GM21423 (cell line): ENCODE measurements at regions not wholly inside any gene's neighbourhood (a gene's known extent, or its start where the extent isn't known, plus 50 kb on each side); places are given as distances from the start of the nearest gene placed in this dataset.
"Not testable (repeated sequence)": the region's sequence is repeated elsewhere in the genome, so short reads cannot be mapped to it uniquely, and the experiment has no call there.

Experiments used
- ATAC-seq: cut with Tn5 transposase; IDR thresholded peaks from one replicate; pipeline ENCODE4 v1.9.1; 2021; ENCODE audit warnings: mild to moderate bottlenecking, moderate library complexity; ENCODE audit not compliant: unreplicated experiment

DNA sequence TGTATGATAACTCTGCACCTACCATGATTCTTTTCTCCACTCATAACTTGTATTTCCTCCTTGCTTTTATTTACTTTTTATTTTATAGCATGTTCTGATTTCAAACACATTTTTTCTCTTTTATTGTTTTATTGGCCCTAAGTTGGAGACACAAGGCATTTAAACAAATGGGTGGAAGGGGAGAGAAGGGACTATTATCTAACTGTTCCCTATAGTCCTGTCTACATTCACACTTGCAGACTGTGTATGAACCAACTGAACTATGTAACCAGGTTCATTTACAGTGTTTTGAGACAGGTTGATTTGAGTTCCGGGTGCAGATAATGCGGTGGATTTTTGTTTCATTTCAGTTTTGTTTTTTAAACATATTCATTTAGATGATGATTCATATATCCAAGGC, 830.6 kb upstream of the SEMA6A start:
- ATAC-seq: no peak

DNA sequence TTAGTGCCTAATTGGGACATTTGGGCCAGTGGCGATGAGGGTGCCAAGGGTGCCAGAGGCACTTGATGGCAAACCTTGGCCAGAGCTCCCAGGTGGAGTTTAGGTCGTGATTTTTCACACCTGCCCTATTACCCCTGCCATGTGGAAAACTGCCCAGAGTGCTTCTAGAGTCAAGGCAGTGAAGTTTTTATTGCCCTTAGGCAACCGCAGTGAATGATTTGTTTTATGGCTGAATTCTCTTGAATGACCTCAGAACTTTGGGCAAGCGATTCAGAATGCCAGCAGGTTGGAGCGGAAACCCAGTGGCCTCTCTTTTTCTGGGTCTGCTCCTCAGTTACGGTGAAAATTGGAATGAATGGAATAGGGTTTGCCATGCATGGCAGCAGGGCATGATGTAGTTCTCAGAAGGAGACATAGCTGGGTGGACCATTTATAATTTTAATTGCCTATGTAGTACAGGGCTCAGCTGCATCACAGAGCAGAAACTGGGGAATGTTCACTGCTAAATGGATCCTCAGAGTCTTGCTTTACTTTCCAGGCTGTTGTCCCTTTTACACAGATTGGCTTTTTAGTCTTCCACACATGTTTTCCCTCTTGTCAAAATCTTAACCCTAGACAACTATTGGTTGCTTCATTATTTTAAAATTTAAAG, 820.0 kb upstream of the SEMA6A start:
- no peak for ATAC-seq

DNA sequence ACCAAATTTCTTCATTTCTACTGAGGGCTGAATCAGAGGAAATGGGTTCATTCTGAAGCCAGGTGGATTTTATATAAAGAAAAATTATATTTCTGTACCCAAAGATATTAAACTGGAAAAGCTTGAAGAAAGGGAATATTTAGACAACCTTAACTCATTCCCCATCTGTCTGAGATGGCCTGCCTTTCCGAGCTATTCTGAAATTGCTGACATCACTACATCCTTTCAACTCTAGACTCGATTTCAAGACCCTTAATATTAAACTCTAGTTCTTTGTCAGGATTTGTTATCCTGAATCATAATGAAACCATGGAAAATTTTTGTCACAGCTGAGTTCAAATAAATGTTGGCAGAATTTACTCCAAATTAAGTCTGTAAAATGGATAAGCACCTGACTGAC, 818.5 kb upstream of the SEMA6A start:
- ATAC-seq: no peak

- no peak for ATAC-seq
Observed at GRCh38 chr5:117380316-117380715, 805.7 kb upstream of the SEMA6A start.

GRCh38 chr5:117379521-117379920, 804.9 kb upstream of the SEMA6A start:
- no peak for ATAC-seq

DNA sequence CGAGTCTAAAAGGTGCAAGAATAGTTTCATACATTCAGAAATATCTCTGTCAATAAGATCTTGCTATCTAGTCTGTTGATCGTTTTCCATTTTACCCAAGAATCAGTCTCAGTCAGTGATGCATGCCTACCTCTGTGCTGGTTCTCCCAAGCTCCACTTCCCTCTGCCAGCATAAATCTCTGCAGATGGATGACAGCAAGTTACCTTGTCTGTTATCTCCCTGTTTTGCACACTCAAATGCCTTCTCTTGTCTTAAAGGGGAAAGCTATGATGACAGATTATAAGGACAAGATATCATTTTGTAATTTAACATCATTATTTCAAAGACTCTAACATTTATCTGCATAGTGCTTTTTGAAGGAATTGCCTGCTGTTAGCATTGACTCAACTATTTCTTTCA, 802.1 kb upstream of the SEMA6A start:
- ATAC-seq: no peak

GRCh38 chr5:117359895-117360294, 785.3 kb upstream of the SEMA6A start:
- no peak for ATAC-seq

- no peak for ATAC-seq
Observed at GRCh38 chr5:117357886-117358285, 783.3 kb upstream of the SEMA6A start.

GRCh38 chr5:117347280-117347679, 772.7 kb upstream of the SEMA6A start:
- ATAC-seq: no peak

GRCh38 chr5:117343726-117344125, 769.1 kb upstream of the SEMA6A start:
- ATAC-seq: not testable (repeated sequence)

DNA sequence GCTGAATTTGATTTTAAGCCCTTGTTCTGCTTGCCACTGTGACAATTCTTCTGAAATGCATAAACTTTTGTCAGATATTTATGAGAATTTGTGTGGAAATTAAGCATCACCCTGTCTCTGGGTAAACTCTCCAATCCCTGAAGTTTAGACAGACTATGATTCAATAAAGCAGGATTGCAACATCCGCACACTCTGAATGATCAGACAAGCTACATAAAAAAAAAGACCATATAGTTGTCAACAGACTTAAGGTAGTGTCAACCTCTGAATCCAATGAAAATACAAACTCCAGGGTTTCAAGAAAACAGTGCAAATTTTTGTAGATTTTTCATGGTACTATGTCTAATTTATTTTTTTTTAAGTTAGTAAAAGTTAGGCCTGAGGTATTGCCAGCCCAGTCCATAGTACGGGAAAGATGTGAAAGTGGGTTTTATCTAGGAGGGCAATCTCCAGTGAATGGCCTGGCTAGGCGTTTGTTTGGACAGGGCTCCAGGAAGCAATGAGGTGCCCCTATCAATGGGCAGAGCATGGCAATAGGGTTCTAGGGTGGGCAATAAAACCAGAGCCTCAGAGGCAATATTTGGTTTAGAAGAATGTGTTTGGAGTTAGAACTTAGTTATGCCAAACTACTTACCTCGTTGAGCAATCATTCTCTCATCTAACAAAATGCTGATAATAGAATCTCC, 762.6 kb upstream of the SEMA6A start:
- no peak for ATAC-seq

DNA sequence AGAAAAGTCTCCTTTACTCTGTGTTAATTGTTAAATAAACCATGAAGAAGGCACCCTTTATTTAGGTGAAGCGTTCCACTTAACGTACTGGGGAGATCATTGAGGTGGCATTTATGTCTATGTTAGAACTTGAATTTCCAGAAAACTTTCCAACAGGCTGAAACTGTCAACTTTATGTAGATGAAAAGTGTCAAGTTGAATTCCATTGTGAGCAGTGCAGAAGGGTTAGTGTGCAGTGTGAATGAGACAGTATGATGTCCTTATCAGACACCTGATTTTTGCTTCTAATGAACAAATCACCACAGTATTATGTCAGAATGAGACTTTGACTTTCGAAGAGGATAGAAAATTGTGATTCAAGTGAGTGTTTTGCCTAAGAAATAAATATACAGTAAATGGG, 761.6 kb upstream of the SEMA6A start:
- no peak for ATAC-seq

DNA sequence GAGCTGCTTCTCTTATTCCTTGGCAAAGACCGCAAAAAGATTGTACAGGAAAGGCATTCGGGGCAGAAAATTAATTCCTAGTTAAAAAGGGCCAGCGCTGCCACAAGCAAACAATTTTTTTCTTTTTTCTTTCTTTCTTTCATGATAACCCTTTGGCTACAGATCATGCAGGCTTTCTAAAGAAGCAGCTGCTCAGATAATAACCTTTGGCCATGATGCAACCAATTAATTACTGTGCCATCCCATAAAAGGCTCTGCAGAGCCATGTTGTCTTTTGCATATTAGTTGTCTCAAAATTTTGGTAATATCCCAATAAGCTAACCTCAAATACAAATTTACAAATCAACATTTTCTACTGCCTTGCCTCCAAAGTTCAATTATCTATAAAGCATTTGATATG, 758.4 kb upstream of the SEMA6A start:
- ATAC-seq: no peak

DNA sequence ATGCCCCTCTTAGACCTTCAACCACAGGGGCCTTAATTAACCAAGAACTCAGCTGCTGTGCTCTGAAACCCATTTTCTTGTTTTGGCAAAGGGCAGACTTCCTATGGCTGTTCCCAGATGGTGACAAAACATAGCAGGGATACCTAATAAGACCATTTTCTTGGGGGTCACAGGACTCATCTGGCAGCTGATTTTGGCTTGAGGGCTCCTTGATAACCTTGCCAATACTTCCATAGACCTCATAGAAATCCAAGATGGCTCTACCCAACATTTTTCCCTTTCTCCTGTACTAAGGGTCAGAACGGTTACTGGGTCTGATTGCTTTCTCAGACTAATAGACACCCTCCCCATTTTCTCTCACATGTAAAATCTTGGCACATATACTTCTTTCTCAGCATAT, 757.7 kb upstream of the SEMA6A start:
- no peak for ATAC-seq

GRCh38 chr5:117327511-117327910, 752.9 kb upstream of the SEMA6A start:
- ATAC-seq: no peak

DNA sequence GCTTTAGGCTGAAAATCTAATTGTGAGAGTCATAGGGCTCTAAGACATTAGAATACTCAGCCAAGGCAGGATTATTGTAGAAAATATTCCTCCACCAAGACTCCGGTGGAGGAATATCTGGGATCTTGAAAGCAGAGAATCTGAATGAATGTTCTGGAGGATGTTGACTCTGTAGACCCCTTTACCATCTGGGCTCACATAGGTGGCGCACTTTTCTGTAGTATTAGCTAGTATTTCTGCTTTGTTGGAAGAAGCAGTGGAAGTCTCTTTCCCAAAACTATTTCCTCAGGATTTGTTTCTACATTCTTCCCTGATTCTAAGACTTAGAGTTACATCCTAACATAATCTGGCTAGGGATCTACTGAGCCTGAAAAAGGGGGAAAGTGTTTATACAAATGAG, 752.4 kb upstream of the SEMA6A start:
- ATAC-seq: no peak

DNA sequence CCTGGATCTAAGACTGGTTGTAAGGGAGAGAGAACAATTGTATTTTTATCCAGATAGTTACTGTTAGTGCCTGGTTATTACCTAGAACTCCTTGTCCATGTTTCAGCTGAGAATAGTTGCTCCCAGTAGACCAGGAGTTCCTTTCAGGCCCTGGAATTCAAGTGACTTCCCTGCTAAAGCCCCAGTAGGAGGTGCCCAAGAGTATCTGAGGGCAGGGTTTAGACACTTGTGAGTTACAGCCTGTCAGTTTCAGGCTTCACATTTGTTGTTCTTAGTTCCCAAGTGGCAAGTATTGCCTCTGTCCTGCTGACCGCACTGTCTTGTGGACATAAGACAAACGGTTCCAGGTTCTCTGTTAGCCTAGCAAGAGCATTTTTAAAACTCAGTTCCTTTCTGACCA, 743.9 kb upstream of the SEMA6A start:
- ATAC-seq: no peak

DNA sequence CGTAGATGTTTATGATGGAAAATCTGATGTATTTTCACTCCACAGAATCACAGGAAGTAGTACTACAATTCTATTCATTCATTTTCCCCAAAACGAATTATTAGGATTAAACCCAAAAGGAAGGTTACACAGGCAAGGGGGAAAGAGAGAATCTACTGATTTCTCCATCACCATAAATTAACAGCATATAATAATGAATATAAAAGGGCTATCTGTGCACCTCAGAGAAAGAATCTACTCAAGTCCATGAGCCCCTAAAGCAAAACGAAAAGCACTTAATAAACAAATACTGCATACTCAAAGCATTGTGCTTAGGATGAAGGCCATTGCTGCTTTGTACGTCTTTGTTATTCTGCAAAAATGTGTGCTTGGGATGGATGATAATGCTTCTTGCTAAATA, 740.5 kb upstream of the SEMA6A start:
- no peak for ATAC-seq

DNA sequence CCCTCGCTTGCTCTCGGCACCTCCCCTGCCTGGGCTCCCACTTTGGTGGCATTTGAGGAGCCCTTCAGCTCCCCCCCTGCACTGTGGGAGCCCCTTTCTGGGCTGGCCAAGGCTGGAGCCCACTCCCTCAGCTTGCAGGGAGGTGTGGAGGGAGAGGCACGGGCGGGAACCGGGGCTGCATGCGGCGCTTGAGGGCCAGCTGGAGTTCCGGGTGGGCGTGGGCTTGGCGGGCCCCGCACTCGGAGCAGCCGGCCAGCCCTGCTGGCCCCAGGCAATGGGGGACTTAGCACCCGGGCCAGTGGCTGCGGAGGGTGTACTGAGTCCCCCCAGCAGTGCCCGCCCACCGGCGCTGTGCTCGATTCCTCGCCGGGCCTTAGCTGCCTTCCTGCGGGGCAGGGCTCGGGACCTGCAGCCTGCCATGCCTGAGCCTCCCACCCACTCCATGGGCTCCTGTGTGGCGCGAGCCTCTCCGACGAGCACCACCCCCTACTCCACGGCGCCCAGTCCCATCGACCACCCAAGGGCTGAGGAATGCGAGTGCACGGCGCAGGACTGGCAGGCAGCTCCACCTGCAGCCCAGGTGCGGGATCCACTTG, 730.0 kb upstream of the SEMA6A start:
- ATAC-seq: not testable (repeated sequence)

GRCh38 chr5:117302949-117303348, 728.3 kb upstream of the SEMA6A start:
- no peak for ATAC-seq

DNA sequence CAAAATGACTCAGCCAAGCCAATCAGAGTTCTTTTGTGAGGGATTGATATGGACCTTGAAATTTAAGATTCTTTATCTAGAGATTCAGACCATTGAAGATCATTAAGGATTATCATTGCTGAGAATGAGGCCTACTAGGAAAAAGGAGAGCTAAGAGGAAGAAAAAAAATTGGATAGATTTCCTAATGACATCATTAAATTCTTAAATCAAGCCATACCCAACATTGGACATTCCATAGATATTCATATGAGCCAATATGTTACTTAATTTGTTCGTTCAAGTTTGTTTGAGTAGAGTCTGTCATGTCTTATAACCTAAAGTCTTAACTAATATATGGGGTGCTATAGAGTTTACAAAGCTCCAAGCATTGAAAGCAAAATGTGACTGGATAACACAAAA, 727.9 kb upstream of the SEMA6A start:
- no peak for ATAC-seq

GRCh38 chr5:117299936-117300328, 725.3 kb upstream of the SEMA6A start:
- no peak for ATAC-seq
